ENCODE measurements at regions not wholly inside any gene's neighbourhood (a gene's known extent, or its start where the extent isn't known, plus 50 kb on each side); places are given as distances from the start of the nearest gene placed in this dataset.

DNA sequence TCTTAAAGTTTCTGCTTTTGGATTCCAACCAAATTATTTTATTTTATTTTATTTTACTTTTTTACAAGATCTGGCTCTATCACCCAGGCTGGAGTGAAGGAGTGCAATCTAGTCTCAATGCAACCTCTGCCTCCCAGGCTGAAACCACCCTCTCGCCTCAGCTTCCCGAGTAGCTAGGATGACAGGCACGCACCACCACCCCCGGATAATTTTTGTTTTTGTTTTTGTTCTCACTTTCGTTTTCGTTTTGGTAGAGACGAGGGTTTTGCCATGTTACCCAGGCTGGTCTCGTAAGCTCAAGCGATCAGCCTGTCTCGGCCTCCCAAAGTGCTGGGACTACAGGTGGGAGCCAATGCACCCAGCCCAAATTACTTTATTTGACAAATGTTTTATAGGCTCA is 219.8 kb downstream of the ETS1 start:
- no peak for DNase-seq (ENCODE audit: low read depth in 4 of 4, low spot score in 1 of 4)

DNA sequence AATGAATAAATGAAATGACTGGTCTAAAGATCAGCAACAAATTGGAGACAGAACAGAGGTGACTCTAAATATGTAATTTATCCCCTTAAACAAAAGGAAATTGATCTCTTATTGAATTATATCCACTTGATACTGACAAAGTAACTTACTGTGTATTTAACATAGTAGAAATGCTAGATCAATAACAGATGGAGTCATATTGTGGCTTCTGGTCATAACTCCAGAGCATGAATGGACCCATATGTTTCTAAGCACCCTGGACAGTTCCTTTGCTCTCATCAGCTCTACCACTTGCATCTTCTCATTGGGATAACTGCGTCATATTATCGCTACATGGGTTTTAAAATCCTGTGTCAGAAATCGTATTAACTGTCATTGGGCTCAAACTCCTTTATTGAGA is 222.3 kb downstream of the ETS1 start:
- DNase-seq (ENCODE audit: low read depth in 4 of 4, low spot score in 1 of 4): no peak

DNA sequence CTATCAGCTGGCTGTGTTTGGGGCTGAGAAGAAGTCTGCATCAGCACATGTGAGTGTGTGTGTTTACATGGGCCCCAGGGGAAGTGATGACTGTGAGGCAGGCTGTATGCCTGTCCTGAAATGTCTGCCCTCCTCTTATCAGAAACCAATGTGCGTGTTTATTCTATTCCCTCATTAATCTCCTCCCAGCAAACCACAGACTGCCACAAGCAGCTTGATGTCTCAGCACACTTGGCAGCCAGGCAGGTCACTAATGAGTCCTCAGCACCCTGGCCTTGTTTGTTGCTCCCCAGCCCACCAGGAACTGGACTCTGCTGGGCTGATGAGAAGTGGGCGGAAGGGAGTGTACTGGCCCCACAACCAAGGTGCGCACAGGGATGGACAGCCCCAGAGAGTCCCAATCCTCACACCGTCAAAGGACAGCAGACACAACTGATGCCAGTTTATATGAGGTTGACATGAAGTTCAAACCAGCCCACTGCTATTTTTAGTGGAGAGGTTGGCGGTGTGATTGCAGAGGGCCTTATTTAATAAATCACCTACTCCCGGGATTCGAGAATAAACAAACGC is 225.8 kb downstream of the ETS1 start:
- DNase-seq (ENCODE audit: low read depth in 4 of 4, low spot score in 1 of 4): no peak

DNA sequence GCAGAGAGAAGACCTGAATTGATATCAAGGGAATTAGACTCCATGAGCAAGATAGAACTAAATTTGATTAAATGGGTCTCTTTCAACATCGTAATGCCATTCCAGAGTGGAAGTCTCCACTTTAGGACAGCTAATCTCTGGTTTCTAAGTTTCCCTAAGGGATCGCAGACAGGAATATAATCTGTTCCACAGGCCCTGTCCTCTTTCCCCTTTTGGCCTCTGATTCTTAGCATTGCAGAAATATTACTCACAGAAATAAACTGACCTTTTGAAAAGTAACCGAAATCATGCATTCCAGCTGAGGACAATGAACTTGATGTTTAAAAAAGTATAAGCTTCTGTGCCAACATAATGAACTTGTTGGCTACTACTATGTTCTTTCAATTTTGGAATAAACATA is 227.8 kb downstream of the ETS1 start:
- DNase-seq (ENCODE audit: low read depth in 4 of 4, low spot score in 1 of 4): no peak

DNA sequence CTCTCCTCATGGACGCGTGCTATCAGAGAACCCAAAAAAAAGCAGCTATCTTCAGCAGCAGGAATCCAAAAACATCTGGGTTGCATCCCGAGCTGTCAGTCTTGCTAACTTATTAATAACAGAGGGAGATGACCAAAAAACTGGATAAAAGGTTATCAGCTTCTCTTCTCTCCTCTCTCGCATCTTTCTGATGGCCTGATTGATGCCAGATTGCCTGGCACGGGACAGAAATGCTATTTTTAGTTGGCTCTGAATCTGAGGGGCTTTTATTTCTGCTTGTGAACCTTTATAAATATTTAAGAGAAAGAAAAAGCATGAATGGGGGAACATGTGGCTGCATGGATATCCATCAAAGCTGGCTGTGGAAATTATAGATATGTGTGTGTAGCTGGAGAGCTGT is 230.3 kb downstream of the ETS1 start:
- DNase-seq (ENCODE audit: low read depth in 4 of 4, low spot score in 1 of 4): no peak

DNA sequence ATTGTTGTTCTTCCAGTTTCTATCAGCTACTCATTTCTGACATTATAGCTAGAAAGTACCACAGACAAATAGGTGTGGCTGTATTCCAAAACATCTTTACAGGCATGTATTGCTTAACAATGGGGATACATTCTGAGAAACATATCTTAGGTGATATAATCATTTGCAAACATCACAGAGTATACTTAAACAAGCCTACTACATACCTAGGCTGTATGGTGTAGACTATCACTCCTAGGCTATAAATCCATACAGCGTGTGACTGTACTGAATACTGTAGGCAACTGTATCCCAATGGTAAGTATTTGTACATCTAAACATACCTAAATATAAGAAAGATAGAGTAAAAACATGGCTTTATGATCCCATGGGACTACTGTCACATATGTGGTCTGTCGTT is 231.8 kb downstream of the ETS1 start:
- DNase-seq (ENCODE audit: low read depth in 4 of 4, low spot score in 1 of 4): no peak

DNA sequence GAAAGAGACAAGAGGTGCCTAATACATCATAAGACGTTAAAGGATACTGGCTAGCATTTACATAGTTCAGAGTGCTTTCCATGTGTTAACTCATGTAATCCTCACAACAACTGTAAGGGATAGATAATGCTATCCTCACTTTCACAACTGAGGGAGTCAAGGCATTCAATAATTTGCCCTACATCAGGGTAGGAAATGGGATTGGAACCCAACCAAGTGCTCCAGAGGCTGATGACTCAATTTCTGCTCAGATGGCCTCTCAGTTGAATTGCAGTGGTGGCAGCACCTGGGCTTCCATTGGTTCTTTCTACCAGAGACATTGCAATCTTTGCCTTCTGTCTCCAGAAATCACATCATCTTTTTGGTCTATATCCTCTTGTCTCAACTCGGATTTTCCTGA is 232.9 kb downstream of the ETS1 start:
- no peak for DNase-seq (ENCODE audit: low read depth in 4 of 4, low spot score in 1 of 4)

DNA sequence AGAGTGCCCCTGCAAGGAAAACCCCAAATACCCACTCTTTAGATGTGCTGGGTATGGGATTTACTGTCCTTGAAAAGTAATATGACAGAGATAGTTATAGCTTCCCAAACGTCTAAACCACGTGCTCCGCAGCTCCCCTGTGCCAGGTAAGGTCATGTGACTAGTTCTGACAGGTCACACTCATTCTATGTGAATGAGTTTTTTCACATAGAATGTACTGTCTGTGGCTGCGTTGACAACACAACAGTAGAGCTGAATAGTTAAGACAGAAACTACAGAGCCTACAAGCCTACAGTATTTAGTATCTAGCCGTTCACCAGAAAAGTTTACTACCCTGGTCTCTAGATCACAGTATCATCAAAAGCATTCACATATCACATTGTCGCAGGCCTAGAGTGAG is 236.2 kb downstream of the ETS1 start:
- DNase-seq (ENCODE audit: low read depth in 4 of 4, low spot score in 1 of 4): no peak

DNA sequence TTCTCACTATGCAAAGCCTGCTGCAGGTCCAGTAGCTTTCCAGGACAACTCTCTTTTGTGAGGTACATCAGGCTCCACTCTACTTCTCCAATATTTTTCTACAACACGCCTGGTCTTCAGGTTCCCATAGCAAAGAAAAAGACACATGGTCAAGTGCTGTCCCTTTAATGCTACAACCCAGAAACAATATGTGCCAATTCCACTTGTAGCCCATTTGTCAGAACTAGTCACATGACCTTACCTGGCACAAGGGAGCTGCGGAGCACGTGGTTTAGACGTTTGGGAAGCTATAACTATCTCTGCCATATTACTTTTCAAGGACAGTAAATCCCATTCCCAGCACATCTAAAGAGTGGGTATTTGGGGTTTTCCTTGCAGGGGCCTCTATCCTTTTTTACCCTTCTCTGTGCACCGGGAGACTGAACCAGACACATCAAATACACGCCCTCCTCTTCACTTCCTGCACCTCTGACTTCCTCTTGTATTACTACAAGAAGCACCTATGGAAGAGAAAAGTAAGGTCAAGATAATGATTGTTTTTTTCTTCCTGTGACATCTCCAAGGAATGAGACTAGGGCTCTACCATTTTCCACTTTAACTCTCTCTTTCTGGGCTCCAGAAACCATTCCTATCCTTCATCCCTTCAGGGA is 237.6 kb downstream of the ETS1 start:
- no peak for DNase-seq (ENCODE audit: low read depth in 4 of 4, low spot score in 1 of 4)

DNA sequence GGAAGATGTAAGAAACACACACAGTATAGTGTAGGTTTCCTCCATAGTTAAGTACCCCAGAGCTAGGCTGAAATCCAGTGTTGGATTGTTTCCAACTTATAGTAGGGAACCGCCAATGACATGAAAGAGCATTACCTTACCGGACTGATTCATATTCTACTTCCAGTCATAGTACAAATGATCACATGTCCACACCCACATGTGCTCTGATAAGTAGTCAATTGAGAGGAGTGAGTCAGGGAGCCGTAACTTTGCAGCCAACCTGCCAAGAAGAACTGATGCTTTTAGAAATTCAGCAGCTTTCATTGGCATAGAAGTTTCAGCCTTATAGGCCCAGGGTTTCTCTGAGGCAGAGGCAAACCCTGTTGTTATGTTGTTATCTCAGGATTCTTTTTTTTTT is 240.6 kb downstream of the ETS1 start:
- peak in 1 of 4 experiments; percentile 32 for DNase-seq (ENCODE audit: low read depth in 4 of 4, low spot score in 1 of 4)

DNA sequence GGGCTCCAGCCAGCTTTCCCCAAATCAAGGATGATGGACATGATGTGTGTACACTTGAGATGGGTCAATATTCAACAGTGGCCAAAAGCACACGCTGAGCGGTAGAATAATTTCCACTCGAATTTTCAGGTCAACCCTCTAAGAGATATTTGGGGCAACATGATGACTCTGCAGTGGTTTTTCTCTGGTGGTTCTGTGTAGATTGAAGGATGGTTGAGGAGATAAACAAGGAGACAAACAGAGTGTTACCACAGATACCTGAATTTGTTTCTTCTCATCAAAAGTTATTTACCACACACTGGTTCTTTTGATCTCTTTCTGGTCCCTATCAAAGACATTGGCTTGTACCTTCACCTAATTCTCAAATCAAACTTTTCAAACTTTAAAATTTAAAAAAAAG is 242.0 kb downstream of the ETS1 start:
- DNase-seq (ENCODE audit: low read depth in 4 of 4, low spot score in 1 of 4): no peak

DNA sequence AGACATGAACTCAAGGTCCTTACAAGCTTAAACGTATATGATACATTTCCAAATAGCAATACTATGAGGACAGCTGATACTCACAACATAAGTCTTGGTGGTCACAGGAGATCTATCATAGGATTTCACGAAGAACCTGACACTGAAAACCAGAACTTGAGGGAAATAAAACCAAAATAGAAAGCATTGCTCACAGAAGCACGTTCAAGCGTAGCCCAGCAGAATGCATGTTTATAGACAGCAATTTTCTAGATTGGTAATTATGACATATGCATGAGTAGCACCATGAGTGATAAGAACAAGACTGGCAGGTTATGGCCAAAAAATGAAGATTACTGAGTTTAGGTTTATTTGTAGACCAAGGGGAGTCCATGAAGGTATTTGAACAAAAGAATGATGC is 243.5 kb downstream of the ETS1 start:
- DNase-seq (ENCODE audit: low read depth in 4 of 4, low spot score in 1 of 4): no peak

DNA sequence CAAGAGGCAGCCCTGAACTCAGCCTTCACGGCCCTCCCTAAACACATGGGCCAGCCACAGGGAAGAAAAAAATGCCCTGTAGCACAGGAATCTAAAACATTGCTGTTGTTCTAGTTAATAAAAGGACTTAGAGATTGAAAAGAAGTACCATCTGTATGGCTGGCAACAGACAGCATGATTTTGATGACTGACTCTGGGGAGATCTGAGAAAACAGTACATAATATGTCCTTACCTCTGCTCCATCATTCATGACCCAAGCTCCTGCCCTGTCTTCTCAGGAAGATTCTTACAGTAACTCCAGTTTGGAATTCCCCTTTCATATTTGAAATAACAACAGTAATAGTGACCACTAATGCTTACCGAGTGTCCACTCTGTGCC is 244.2 kb downstream of the ETS1 start:
- no peak for DNase-seq (ENCODE audit: low read depth in 4 of 4, low spot score in 1 of 4)

DNA sequence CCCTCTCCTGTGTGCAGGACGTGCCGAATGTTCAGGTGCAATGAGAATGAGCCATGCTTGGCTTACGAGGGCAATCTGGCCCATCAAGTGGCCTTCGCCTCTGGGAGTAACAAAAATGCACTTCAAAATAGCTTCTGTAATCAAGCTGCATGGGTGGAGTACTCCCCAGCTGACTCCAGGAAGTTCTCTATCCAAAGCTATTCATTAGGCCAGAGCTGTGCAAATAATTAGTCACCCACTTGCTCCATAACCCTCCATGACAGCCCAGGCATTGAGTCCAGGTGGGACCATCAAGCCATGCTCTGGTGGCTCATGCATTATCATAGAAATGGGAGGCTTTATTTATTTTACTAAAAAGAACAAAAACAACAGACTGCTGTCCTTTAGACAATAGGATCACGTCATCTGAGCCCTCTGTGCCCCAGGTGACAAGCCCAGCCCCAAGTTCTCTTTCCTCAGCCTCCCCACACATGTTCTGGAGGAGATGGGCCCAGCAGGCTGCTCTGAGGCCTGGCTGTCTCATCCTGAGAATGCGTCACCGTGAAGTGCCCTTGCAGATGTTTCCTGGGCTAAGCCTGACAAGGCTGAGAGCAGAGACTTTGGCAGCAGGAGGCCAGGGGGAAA is 244.7 kb downstream of the ETS1 start:
- DNase-seq (ENCODE audit: low read depth in 4 of 4, low spot score in 1 of 4): peak in 1 of 4 experiments; percentile 54

DNA sequence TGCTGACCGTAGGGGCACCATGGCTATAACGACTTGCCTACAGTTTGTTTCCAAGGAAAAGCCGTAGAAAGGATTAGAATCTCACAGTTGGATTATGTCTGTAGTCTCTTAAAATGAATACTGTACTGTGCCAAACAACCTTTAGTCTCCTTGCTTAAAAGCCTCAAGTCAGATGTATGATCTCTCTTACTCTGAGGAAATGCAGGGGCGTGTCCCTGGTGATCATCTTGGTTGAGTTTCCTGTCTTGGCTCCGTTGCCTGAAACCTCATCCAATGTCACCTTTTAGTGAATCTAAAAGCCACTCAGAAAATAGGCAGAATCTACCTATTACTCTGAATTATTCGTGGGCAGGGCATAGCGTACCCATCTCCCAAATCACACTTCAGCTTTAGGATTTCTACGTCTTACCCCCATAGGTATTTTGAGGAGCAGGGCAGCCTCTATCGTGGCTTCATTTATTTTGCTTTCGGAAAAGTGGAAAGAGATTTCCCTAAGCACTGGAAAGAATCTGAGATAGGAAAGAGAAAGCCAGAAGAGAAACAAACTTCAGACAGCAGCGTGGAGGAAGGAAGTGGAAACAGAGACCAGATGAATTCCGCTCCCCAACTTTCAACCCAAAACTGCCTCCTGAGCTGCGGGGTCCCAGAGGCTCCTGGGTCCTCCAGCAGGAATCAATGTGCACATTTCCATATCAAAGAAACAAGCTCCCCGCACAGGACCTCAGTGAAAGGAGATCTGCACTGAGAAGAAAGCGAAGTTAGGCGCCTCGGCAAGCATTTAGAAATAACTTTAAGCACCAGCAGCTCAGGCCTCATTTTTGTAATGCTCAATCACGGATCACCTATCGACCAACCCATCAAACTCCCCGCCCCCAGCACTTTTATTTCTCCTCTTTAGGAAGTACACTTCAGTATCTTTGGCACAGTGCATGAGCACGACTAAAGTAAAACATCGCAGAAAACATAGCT is 245.8 kb downstream of the ETS1 start:
- DNase-seq (ENCODE audit: low read depth in 4 of 4, low spot score in 1 of 4): peak in 1 of 4 experiments; percentile 32

DNA sequence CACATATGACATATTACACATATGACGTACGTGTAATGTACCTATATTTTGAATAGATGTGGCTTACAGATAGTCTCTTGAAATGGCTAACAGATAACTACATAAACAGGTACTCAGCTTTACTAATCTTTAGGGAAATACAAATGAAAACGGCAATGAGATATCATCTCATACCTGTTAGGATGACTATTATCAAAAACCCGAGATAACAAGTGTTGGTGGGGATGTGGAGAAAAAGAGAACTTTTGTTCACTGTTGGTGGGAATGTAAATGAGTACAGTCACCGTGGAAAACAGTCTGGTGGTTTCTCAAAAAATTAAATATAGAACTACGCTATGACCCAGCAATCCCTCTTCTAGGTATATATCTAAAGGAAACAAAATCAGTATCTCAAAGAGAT is 247.6 kb downstream of the ETS1 start:
- no peak for DNase-seq (ENCODE audit: low read depth in 4 of 4, low spot score in 1 of 4)

DNA sequence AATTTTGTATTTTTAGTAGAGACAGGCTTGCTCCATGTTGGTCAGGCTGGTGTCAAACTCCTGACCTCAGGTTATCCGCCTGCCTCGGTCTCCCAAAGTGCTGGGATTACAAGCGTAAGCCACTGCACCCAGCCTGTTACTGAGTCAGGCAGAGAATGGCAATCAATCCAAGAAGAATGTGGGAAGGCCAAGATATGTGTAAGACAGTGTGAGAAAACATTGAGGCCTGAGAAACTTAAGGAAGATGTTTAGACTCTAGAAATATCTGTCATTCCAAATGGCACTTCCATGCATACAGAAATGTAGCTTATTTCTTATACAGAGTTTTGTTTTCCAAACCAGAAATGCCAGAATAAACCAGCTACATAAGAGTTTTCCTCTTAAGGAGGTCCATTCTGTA is 248.5 kb downstream of the ETS1 start:
- no peak for DNase-seq (ENCODE audit: low read depth in 4 of 4, low spot score in 1 of 4)

DNA sequence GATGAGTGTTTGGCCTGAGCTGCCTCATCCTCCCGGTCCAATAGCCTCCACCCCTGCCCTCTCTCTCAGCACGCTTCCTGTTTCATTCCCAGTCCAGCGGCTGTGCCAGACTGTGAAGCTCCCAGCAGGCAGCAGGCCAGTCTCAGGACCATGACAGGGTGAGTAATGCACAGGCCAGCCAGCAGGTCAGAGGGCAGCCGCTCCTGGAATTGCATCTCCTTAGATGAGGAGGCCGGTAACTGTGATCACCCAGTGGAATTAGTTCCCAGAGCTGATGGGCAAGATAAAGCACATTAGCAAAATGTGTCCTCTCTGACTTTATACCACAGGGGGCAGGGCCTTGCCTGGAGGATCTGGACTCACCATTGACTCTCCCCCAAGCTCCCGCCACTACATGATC is 251.2 kb downstream of the ETS1 start:
- no peak for DNase-seq (ENCODE audit: low read depth in 4 of 4, low spot score in 1 of 4)

DNA sequence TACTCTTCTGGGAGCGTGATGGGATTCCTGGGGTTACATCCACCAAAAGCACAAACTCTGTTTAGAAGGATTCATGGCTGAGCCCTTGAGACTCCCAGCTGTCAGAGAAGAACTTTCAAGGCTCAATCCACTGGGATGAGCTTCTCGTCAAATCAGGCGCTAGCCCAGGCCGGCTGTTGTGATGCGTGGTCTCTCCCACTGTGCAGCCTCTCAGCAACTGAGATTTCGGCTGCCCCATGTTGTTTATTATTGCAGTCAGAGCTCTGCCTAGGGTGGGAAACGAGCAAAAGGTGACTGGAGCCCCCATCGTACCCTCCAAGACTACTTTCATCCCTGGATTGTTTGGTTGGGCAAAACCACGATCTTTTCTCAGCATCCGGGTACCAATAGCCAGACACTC is 251.6 kb downstream of the ETS1 start:
- DNase-seq (ENCODE audit: low read depth in 4 of 4, low spot score in 1 of 4): no peak

DNA sequence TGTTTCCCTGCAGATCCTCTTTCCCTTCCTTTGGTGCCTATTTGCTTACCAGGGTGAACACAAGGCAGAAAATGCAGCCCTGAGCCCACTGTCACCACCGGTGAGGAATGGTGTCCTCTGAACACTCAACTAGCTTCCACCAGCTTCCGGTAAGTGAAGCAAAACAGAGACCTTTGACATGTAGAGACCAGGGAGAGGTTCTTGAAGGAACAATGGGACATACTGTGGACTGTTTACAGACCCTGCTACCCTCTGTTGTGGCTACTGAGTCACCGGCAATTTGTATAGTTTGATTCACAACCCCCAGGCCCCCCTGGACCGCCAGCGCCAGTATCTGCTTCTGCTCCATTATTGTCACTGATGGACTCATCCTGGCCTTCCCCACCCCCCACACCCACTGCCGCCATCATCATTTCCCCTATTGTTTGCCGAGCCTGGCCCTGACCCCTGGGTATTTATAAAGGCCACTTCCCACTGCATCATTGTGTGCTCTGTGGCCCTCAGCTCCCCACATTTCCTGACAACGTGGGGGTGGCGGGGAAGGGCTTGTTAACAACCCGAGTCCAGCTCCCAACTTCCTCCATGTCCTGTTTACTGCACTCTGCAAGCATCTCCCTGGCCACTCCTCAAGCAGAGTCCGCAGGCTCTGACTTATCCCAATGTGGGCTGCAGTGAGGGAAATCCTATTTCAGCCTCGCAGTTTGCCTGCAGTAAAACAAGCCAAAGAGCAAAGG is 252.9 kb downstream of the ETS1 start:
- no peak for DNase-seq (ENCODE audit: low read depth in 4 of 4, low spot score in 1 of 4)

DNA sequence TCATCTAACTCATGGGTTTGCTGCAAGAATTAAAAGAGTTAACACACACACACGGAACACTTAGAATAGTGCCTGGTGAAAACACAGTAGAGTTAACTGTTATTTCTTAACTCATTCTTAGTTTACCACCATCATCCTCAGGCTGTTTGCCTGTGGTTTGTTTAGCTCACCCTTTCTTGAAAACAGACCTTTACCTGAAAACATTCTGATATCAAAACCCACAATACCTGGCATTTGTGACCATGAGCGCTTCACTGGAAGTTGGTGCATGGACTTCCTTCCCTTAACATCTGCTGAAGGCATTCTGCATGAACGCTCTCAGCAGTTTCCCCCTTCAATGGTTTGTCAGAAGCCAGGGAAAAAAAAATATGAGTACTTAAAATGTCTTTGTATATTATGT is 256.0 kb downstream of the ETS1 start:
- DNase-seq (ENCODE audit: low read depth in 4 of 4, low spot score in 1 of 4): no peak

Measured in stimulated activated CD4-positive, alpha-beta T cell treated with anti-CD3 and anti-CD28 coated beads, Interleukin-1b, Interleukin-23, amount 100 ng/mL, for 24 hours (primary cell).